ENCODE measurements at regions not wholly inside any gene's neighbourhood (a gene's known extent, or its start where the extent isn't known, plus 50 kb on each side); places are given as distances from the start of the nearest gene placed in this dataset.
A peak's percentile ranks its signal among the peaks of the same experiment; 100 is the strongest.

GRCh38 chr12:125320177-125320576 is 254.9 kb downstream of the AACS start:
- no peak for FAIRE-seq

DNA sequence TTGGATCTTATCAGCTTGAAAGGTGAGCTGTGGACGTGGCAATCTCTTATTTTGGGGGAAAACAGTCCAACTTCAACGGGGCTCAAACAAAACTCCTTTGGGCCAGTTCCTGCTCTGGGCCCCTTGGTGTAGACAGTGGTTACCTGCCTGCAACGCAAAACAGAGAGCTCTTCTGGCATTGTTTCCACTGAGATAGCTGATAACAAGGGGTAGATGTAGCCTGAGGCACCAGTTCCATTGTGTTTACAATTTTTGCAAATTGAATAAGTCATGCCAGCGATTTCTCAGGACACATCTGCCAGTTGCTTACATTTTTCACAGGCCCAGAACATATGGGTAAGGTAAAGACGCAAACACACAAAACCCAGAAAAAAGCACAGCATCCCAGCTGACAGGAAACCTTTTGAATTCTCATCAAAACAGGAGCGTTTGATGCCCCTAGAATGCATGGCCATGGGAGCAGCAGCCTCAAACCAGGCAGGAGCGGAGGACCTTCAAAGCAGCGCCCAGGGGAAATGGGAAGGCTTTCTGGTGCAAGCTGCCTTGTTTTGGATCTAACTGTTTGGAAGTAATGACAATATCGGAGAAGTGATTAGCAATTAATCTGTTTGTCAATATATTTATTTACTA is 259.7 kb downstream of the AACS start:
- TF ChIP-seq CTCF (IDR thresholded peaks at IDR 0.05; ENCODE audit: insufficient read depth, missing control alignments): no peak
- FAIRE-seq (no peak), DNase-seq (ENCODE audit: insufficient read length, low spot score) (no peak)

More at GRCh38 chr12:125320177-125320576, 254.9 kb downstream of the AACS start:
- no peak for DNase-seq (ENCODE audit: insufficient read length, low spot score)
- TF ChIP-seq CTCF (IDR thresholded peaks at IDR 0.05; ENCODE audit: insufficient read depth, missing control alignments): no peak

- no peak for FAIRE-seq
- no peak for DNase-seq (ENCODE audit: insufficient read length, low spot score)
Observed at GRCh38 chr12:125329239-125330102, 264.2 kb downstream of the AACS start.

DNA sequence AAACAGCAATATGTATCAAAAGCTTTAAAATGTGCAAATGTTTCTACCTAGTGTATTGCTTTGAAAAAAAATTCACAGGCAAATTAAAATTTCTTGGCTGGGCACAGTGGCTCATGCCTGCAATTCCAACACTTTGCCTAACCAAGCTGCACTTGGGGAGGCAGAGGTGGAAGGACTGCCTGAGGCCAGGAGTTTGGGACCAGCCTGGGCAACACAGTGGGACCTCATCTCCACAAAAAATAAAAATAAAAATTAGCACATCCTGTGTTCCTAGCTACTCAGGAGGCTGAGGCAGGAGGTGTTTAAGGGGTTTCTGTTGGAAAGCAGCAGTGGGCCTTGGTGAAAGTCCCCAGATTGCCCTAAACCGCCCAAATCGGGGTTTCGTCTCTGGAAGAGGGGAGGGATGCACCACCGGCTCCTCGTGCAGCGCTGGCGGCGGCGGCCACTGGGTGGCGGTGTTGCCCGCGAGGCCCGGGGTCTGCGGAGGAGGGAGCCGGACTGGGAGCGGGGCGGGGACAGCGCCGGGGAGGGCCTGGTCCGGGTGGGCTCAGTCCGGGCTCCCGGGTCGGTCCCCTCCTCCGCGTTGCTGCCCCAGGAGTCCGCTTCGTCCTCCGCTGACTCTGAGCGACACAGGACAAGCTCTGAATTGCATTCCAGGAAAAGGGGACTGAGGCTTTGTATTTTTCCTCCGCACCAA is 265.6 kb downstream of the AACS start:
- TF ChIP-seq CTCF (IDR thresholded peaks at IDR 0.05; ENCODE audit: insufficient read depth, missing control alignments): peak; percentile 82
- FAIRE-seq (no peak), DNase-seq (ENCODE audit: insufficient read length, low spot score) (peak; percentile 83)

More at GRCh38 chr12:125329239-125330102, 264.2 kb downstream of the AACS start:
- TF ChIP-seq CTCF (IDR thresholded peaks at IDR 0.05; ENCODE audit: insufficient read depth, missing control alignments): no peak

DNA sequence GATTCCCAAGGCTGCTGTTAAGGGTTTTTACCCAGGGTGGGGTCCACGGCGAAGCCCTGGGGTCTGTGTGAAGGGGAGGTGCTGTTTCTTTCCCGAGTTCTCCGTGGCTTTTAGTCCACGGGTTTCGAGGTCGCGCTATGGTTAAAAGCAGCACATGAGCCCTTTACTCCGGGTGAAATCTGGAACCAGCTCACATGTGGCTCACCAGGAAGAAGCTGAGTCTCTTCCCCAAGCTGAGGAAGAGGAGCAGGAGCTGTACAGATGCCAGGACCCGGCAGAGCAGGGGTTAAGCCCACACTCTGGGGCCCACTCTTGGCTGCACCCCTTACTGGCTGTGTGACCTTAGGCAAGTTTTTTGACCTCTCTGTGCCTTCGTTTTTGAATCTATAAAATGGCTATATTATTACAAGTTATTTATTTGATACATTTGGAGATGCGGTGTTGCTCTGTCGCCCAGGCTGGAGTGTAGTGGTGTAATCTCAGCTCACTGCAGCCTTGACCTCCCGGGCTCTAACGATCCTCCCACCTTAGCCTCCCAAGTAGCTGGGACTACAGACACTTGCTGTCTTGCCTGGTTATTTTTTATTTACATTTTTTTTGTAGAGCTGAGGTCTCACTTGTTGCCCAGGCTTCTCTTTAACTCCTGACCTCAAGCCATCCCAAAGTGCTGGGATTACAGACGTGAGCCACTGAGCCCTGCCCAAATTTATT is 266.3 kb downstream of the AACS start:
- TF ChIP-seq CTCF (IDR thresholded peaks at IDR 0.05; ENCODE audit: insufficient read depth, missing control alignments): no peak
- DNase-seq (ENCODE audit: insufficient read length, low spot score) (no peak), FAIRE-seq (no peak)

GRCh38 chr12:125332900-125333299 is 267.7 kb downstream of the AACS start:
- no peak for FAIRE-seq
- DNase-seq (ENCODE audit: insufficient read length, low spot score): no peak
- no peak for TF ChIP-seq CTCF (IDR thresholded peaks at IDR 0.05; ENCODE audit: insufficient read depth, missing control alignments)
